ENCODE measurements at regions not wholly inside any gene's neighbourhood (a gene's known extent, or its start where the extent isn't known, plus 50 kb on each side); places are given as distances from the start of the nearest gene placed in this dataset.

DNA sequence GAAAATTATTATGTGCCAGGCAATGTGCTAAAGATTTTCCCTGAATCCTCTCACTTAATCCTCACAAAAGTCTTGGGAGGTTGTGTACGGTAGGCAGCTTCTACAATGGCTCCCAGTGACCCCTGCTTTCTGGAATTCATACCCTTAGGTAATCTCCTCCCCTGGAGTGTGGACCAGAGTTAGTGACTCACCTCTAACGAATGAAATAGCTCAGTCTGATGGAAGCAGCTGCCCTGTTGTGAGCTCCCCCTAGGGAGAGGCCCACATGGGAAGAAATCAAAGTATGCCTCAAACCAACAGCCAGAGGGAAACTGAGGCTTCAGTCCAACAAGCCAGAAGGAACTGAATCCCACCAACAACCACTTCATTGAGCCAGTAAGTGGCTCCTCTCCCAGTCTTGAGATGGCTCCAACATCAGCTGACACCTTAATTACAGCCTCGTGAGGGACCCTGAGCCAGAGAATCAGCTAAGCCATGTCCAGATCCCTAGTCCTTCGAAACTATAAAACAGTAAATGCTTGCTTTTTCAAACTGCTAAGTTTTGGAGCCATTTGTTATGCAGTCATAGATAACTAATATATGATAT is 98.9 kb upstream of the ISX start:
- Histone ChIP-seq H3K18ac (ENCODE audit: low read depth in 1 of 2, low read length in 2 of 2) (no peak overlapping the region), H4K91ac (ENCODE audit: low read length) (no peak overlapping the region), H2AK5ac (ENCODE audit: low read length, severe bottlenecking) (no peak overlapping the region), H3K4me3 (ENCODE audit: insufficient read depth in 1 of 2, low read depth in 1 of 2, low read length in 2 of 2) (no peak overlapping the region), H2BK12ac (ENCODE audit: low read length in 2 of 2) (no peak overlapping the region), H3K4ac (ENCODE audit: low read depth in 1 of 2, low read length in 2 of 2) (no peak overlapping the region), H3K27ac (ENCODE audit: low read length, poor library complexity, severe bottlenecking) (no peak overlapping the region), H3K4me1 (ENCODE audit: control insufficient read depth, insufficient read depth, low read depth, low read length) (no peaks in the 10 kb centered on the region), H3K9me3 (ENCODE audit: control insufficient read depth, low read length) (no peaks in the 10 kb centered on the region), H3K4me2 (ENCODE audit: low read length, poor library complexity, severe bottlenecking) (no peak overlapping the region), H4K8ac (ENCODE audit: low read length) (no peak overlapping the region), H2BK5ac (ENCODE audit: low read depth, low read length, poor library complexity, severe bottlenecking) (no peak overlapping the region), H2BK15ac (ENCODE audit: low read depth, poor library complexity, severe bottlenecking) (no peak overlapping the region), H2BK120ac (ENCODE audit: low read depth, low read length) (no peak overlapping the region), H3K9ac (ENCODE audit: low read length) (no peak overlapping the region), H3K14ac (ENCODE audit: low read length in 2 of 2) (no peak overlapping the region), H2AFZ (ENCODE audit: low read depth, low read length) (no peak overlapping the region), H3K36me3 (ENCODE audit: control insufficient read depth in 1 of 2, insufficient read depth in 2 of 2, low read depth in 1 of 2, low read length in 2 of 2) (no peaks in the 10 kb centered on the region), H3K23ac (ENCODE audit: low read length in 2 of 2) (no peak overlapping the region), H3K79me1 (replicated peaks; ENCODE audit: low read length, poor library complexity, severe bottlenecking) (no peaks in the 10 kb centered on the region), H3K27me3 (ENCODE audit: control insufficient read depth in 1 of 2, insufficient read depth in 1 of 2, low read length in 2 of 2) (no peaks in the 10 kb centered on the region)
- WGBS = 33% methylated on average over 4 of the region's 4 CpGs
- DNase-seq = no peak

DNA sequence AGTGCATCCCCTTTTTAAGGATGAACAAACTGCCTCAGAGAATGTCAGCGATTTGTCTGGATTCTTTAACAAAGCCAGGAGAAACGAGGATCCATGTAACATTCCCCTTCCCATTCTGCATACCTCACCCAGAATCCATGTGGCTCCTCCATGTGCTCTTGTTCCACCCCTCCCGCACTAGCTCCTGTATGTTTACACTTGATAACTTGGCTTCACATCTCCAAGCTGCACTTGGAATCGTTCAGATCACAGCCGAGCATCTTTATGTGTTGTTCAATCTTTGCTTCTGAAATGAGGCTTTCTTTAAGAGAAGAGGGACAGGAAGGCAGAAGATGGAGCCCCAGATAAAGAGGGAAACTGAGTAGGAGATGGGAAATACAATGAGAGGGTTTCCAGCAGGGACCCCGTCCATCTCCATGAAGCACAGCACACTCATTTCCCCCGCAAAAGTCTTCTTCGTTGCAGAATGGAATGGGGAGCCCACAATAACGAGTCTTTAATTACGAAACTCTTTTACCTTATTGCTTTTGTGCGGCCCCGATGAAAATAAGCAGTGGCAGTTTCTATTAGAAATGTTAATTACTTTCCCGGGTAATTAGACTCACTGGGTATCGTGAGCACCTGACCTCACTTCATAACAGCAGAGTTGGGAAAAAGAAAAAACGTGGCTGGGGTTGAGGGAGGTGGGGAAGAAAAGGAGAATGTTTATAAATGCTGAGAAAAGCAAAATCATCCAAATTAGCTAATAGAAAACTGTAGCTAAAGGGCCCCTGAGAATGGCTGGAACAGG is 96.8 kb upstream of the ISX start:
- Histone ChIP-seq H2BK15ac (ENCODE audit: low read depth, poor library complexity, severe bottlenecking) (no peak overlapping the region), H3K27ac (ENCODE audit: low read length, poor library complexity, severe bottlenecking) (no peak overlapping the region), H3K23ac (ENCODE audit: low read length in 2 of 2) (no peak overlapping the region), H3K14ac (ENCODE audit: low read length in 2 of 2) (no peak overlapping the region), H2BK12ac (ENCODE audit: low read length in 2 of 2) (no peak overlapping the region), H3K4me1 (ENCODE audit: control insufficient read depth, insufficient read depth, low read depth, low read length) (no peaks in the 10 kb centered on the region), H3K36me3 (ENCODE audit: control insufficient read depth in 1 of 2, insufficient read depth in 2 of 2, low read depth in 1 of 2, low read length in 2 of 2) (no peaks in the 10 kb centered on the region), H3K9ac (ENCODE audit: low read length) (no peak overlapping the region), H3K18ac (ENCODE audit: low read depth in 1 of 2, low read length in 2 of 2) (no peak overlapping the region), H3K9me3 (ENCODE audit: control insufficient read depth, low read length) (no peaks in the 10 kb centered on the region), H4K8ac (ENCODE audit: low read length) (no peak overlapping the region), H2BK5ac (ENCODE audit: low read depth, low read length, poor library complexity, severe bottlenecking) (no peak overlapping the region), H2AFZ (ENCODE audit: low read depth, low read length) (no peak overlapping the region), H3K27me3 (ENCODE audit: control insufficient read depth in 1 of 2, insufficient read depth in 1 of 2, low read length in 2 of 2) (no peaks in the 10 kb centered on the region), H2BK120ac (ENCODE audit: low read depth, low read length) (no peak overlapping the region), H3K4me2 (ENCODE audit: low read length, poor library complexity, severe bottlenecking) (no peak overlapping the region), H3K79me1 (replicated peaks; ENCODE audit: low read length, poor library complexity, severe bottlenecking) (no peaks in the 10 kb centered on the region), H4K91ac (ENCODE audit: low read length) (no peak overlapping the region), H2AK5ac (ENCODE audit: low read length, severe bottlenecking) (no peak overlapping the region), H3K4me3 (ENCODE audit: insufficient read depth in 1 of 2, low read depth in 1 of 2, low read length in 2 of 2) (no peak overlapping the region), H3K4ac (ENCODE audit: low read depth in 1 of 2, low read length in 2 of 2) (no peak overlapping the region)
- DNase-seq = no peak
- 76% methylated on average over 15 of the region's 15 CpGs for WGBS

DNA sequence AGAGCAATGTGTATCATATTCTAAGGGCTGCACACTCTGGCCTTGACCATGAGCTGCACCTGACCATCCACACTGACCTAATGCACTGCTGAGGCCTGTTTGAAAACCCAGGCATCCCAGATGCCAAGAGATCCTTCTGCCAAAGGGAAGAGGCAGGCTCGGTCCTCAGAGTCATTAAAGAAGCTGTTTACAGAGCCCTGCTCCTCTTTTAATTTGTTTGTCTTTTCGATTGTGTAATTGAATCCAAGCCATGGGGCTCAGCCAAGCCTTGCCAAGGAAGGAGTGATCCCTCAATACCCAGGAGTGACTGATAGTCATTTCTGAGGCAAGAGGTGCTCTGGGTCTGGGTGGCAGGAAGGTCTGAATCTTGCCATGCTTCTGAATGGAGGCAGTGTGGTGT is 94.5 kb upstream of the ISX start:
- Histone ChIP-seq H3K4me3 (ENCODE audit: insufficient read depth in 1 of 2, low read depth in 1 of 2, low read length in 2 of 2) (no peak overlapping the region), H2BK12ac (ENCODE audit: low read length in 2 of 2) (no peak overlapping the region), H3K9me3 (ENCODE audit: control insufficient read depth, low read length) (no peaks in the 10 kb centered on the region), H3K4me1 (ENCODE audit: control insufficient read depth, insufficient read depth, low read depth, low read length) (no peaks in the 10 kb centered on the region), H2BK5ac (ENCODE audit: low read depth, low read length, poor library complexity, severe bottlenecking) (no peak overlapping the region), H2BK15ac (ENCODE audit: low read depth, poor library complexity, severe bottlenecking) (no peak overlapping the region), H4K91ac (ENCODE audit: low read length) (no peak overlapping the region), H3K23ac (ENCODE audit: low read length in 2 of 2) (no peak overlapping the region), H3K18ac (ENCODE audit: low read depth in 1 of 2, low read length in 2 of 2) (no peak overlapping the region), H3K9ac (ENCODE audit: low read length) (no peak overlapping the region), H2AK5ac (ENCODE audit: low read length, severe bottlenecking) (no peak overlapping the region), H3K4ac (ENCODE audit: low read depth in 1 of 2, low read length in 2 of 2) (no peak overlapping the region), H3K27me3 (ENCODE audit: control insufficient read depth in 1 of 2, insufficient read depth in 1 of 2, low read length in 2 of 2) (no peaks in the 10 kb centered on the region), H3K14ac (ENCODE audit: low read length in 2 of 2) (no peak overlapping the region), H4K8ac (ENCODE audit: low read length) (no peak overlapping the region), H3K4me2 (ENCODE audit: low read length, poor library complexity, severe bottlenecking) (no peak overlapping the region), H3K79me1 (replicated peaks; ENCODE audit: low read length, poor library complexity, severe bottlenecking) (no peaks in the 10 kb centered on the region), H2AFZ (ENCODE audit: low read depth, low read length) (no peak overlapping the region), H2BK120ac (ENCODE audit: low read depth, low read length) (no peak overlapping the region), H3K36me3 (ENCODE audit: control insufficient read depth in 1 of 2, insufficient read depth in 2 of 2, low read depth in 1 of 2, low read length in 2 of 2) (no peaks in the 10 kb centered on the region), H3K27ac (ENCODE audit: low read length, poor library complexity, severe bottlenecking) (no peak overlapping the region)
- DNase-seq = no peak
- WGBS = 62% methylated on average over 2 of the region's 2 CpGs

DNA sequence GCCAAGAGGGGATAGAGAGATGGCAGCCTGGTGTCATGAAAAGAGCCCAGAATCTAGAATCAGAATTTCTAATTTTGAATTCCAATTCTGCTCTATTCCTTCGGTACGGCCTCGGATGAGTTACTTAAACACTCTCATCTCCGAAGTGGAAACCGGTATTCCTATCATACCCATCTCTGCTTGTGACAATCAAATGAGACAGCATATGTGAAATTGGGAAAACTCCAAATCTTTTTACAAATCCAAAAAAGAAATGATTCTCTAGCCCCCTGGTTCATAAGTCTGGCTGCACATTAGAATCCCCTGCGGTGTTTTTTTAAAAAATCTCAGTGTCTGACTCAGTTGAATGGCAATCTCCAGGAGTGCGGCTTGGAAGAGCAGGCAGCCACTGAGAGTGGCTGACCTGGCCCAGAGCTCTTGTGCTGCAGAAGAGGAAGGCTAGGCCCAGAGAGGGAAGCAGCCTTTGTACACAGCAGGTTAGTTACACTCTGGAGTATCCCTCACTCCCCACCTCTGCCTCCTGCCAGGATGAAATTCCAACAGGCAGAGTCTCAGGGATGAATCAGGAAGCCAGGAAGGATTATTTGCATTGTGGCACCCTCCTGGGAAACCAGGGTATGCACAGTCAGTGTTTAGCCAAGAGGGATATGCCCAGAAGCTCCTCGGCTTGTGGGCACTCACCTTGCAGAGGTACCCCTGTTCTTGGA is 93.6 kb upstream of the ISX start:
- no peak overlapping the region for H3K4me2 ChIP-seq (ENCODE audit: low read length, poor library complexity, severe bottlenecking)
- no peaks in the 10 kb centered on the region for H3K9me3 ChIP-seq (ENCODE audit: control insufficient read depth, low read length)
- H4K8ac ChIP-seq (ENCODE audit: low read length) = no peak overlapping the region
- no peak overlapping the region for H2AFZ ChIP-seq (ENCODE audit: low read depth, low read length)
- H2AK5ac ChIP-seq (ENCODE audit: low read length, severe bottlenecking) = no peak overlapping the region
- no peak overlapping the region for H2BK15ac ChIP-seq (ENCODE audit: low read depth, poor library complexity, severe bottlenecking)
- no peak overlapping the region for H2BK120ac ChIP-seq (ENCODE audit: low read depth, low read length)
- no peak overlapping the region for H3K18ac ChIP-seq (ENCODE audit: low read depth in 1 of 2, low read length in 2 of 2)
- no peak overlapping the region for H3K4ac ChIP-seq (ENCODE audit: low read depth in 1 of 2, low read length in 2 of 2)
- no peak overlapping the region for H3K4me3 ChIP-seq (ENCODE audit: insufficient read depth in 1 of 2, low read depth in 1 of 2, low read length in 2 of 2)
- no peaks in the 10 kb centered on the region for H3K4me1 ChIP-seq (ENCODE audit: control insufficient read depth, insufficient read depth, low read depth, low read length)
- H3K27ac ChIP-seq (ENCODE audit: low read length, poor library complexity, severe bottlenecking) = no peak overlapping the region
- H4K91ac ChIP-seq (ENCODE audit: low read length) = no peak overlapping the region
- H3K27me3 ChIP-seq (ENCODE audit: control insufficient read depth in 1 of 2, insufficient read depth in 1 of 2, low read length in 2 of 2) = no peaks in the 10 kb centered on the region
- H3K36me3 ChIP-seq (ENCODE audit: control insufficient read depth in 1 of 2, insufficient read depth in 2 of 2, low read depth in 1 of 2, low read length in 2 of 2) = no peaks in the 10 kb centered on the region
- no peak overlapping the region for H3K14ac ChIP-seq (ENCODE audit: low read length in 2 of 2)
- H3K23ac ChIP-seq (ENCODE audit: low read length in 2 of 2) = no peak overlapping the region
- H3K9ac ChIP-seq (ENCODE audit: low read length) = no peak overlapping the region
- DNase-seq = no peak
- H3K79me1 ChIP-seq (replicated peaks; ENCODE audit: low read length, poor library complexity, severe bottlenecking) = no peaks in the 10 kb centered on the region
- WGBS = 65% methylated on average over 8 of the region's 8 CpGs
- no peak overlapping the region for H2BK5ac ChIP-seq (ENCODE audit: low read depth, low read length, poor library complexity, severe bottlenecking)
- no peak overlapping the region for H2BK12ac ChIP-seq (ENCODE audit: low read length in 2 of 2)

Data from mesenchymal stem cell (in vitro differentiated cells and primary cell).